ENCODE measurements at regions not wholly inside any gene's neighbourhood (a gene's known extent, or its start where the extent isn't known, plus 50 kb on each side); places are given as distances from the start of the nearest gene placed in this dataset.
A peak's percentile ranks its signal among the peaks of the same experiment; 100 is the strongest.

DNA sequence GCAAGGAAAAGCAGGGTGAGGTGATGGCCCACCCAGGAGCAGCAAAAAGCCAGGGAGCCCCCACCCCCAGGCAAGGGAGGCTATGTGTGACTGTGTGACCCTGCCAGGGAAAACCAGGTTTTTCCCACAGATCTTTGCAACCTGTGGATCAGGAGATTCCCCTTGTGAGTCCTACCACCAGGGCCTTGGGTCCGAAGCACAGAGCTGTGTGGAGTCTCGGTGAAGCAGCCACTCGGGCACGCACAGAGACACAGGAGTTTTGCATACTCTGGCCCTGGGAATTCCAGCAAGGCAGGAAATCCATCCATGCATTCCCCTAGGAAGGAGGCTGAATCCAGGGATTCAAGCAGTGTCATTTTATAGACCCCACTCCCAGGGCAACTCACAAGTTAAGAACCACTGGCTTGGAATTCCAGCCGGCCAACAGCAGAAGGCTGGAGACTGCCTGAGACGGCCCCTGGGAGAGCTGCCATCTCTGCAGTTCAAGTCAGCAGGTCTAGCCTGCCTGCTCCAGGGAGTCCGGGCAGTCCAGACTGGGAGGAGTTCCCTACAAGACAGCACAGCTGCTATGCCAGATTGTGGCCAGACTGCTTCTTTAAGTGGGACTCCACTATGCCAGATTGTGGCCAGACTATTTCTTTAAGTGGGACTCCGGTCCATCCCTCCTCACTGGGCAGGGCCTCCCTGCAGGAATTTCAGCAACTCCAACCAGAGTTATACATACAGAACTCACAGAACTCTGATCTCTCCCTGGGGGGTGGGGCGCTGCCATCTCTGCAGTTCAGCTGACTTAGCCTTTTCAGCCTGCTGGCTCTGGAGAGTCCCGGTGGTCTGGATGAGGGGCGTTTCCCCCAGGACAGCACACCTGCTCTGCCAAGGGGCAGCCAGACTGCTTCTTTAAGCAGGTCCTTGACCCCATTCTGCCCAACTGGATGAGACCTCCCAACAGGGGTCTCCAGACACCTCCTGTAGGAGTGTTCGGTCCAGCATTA is 85.1 kb upstream of the ADAD1 start:
- H3K4me3 ChIP-seq (ENCODE audit: low read depth, low read length), result no peak overlapping the region
- no peak for TF ChIP-seq CTCF (IDR thresholded peaks at IDR 0.05; ENCODE audit: insufficient read depth, low read length)
- DNase-seq (ENCODE audit: low read depth), result peak; percentile 37

GRCh38 chr4:122297694-122298093 is 81.1 kb upstream of the ADAD1 start:
- H3K4me3 ChIP-seq (ENCODE audit: low read depth, low read length), result no peak overlapping the region
- TF ChIP-seq CTCF (IDR thresholded peaks at IDR 0.05; ENCODE audit: insufficient read depth, low read length), result no peak
- DNase-seq (ENCODE audit: low read depth), result no peak

DNA sequence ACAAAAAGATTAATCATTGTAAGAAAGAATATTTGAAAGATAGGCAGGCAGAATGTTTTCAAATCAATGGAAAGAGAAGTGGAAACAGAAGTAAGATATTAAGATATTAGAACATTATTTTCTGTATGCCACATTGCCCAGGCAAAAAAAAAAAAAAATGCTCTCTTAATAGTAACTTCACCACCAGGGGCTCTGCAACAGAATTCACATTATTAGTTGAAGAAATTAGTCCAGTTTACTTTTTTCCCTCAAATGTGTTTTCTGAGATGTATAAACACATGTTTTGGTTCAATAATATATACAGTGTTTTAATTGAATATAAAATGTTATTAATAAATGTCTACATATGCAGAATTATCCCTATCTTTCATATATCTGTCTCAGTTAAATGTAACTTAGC is 78.0 kb upstream of the ADAD1 start:
- DNase-seq (ENCODE audit: low read depth), result no peak
- H3K4me3 ChIP-seq (ENCODE audit: low read depth, low read length), result no peak overlapping the region
- TF ChIP-seq CTCF (IDR thresholded peaks at IDR 0.05; ENCODE audit: insufficient read depth, low read length), result peak; percentile 38

GRCh38 chr4:122305853-122306252 is 73.0 kb upstream of the ADAD1 start:
- H3K4me3 ChIP-seq (ENCODE audit: low read depth, low read length), result no peak overlapping the region
- no peak for TF ChIP-seq CTCF (IDR thresholded peaks at IDR 0.05; ENCODE audit: insufficient read depth, low read length)
- no peak for DNase-seq (ENCODE audit: low read depth)

DNA sequence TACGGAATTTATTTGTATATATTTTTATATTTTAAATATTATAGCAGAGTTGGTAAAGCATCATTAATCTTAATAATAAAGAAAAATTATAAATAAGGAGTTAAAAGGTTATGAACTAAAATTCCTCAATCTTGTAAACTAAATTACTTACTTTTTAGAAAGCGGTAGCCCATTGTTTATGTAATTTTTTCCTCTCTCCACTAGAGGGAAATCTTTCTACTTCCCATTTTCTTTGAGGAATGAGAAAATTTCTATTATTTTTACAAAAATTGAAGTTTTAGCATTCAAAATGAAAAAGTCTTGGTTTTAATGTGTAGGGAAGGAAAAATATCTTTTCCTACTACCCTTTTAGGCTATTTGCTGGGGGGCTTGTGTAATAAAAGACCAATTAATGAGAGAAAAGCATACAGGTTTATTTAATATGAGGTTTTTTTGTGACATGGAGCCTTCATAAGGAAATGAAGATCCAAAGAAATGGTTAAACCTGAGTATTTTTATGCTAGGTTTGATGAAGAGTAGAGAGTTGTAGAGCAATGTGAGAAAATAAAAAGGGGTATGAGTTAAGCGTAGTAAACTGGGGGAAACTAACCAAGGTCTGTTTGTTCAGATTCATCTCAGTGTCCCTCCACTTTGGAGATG is 68.7 kb upstream of the ADAD1 start:
- peak; percentile 35 for DNase-seq (ENCODE audit: low read depth)
- no peak overlapping the region for H3K4me3 ChIP-seq (ENCODE audit: low read depth, low read length)
- TF ChIP-seq CTCF (IDR thresholded peaks at IDR 0.05; ENCODE audit: insufficient read depth, low read length), result peak; percentile 61

DNA sequence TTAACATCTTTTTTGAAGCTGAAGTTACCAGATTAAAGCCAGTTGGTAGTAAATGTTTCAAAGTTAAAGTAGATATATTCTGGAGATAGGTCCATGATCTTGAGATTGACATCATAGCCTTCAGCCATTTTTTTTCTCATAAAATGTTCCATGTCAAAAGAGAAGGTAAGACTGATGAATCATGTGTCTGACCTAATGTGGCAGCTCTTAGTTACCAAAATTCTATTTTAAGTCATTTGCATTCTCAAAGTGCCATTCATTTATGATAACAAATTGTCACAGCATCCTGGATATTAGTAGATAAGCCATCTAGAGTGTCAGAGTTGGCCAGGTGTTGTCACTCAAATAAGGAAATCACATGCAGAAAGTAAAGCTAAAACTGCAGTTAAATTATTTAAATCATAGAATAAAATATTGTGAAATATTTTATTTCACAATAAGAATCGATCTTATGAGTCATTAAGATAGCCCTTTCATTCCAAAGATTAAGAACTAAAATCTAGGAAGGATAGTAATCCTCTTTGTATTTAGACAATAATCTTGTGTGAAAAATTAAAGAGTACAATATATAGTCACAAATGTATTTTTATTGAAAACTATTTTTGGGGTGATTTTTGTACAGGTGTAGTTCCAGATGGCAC is 65.7 kb upstream of the ADAD1 start:
- TF ChIP-seq CTCF (IDR thresholded peaks at IDR 0.05; ENCODE audit: insufficient read depth, low read length), result no peak
- H3K4me3 ChIP-seq (ENCODE audit: low read depth, low read length), result no peak overlapping the region
- DNase-seq (ENCODE audit: low read depth), result peak; percentile 23
